ENCODE measurements at regions not wholly inside any gene's neighbourhood (a gene's known extent, or its start where the extent isn't known, plus 50 kb on each side); places are given as distances from the start of the nearest gene placed in this dataset.

- TF ChIP-seq BHLHE40 (IDR thresholded peaks at IDR 0.05; ENCODE audit: borderline replicate concordance): no peak
- TF ChIP-seq L3MBTL2 (conservative IDR thresholded peaks at IDR 0.05): no peak
- no peak for TF ChIP-seq SP1 (IDR thresholded peaks at IDR 0.05)
- no peak for TF ChIP-seq FOXA1 (IDR thresholded peaks at IDR 0.05)
These were observed 67.1 kb upstream of the POU3F3 start for GRCh38 chr2:104786821-104787220.
